Dendritic cell treated with granulocyte-macrophage colony-stimulating factor and Interleukin-4, amounts not matched to agents 40 ng/mL and 50 ng/mL, for 4 days (primary cell): ENCODE measurements at regions not wholly inside any gene's neighbourhood (a gene's known extent, or its start where the extent isn't known, plus 50 kb on each side); places are given as distances from the start of the nearest gene placed in this dataset.

Experiments
- H3K27ac Mint-ChIP-seq: one replicate; pipeline ENCODE4 v1.8.0; 2022; ENCODE audit warnings: mild to moderate bottlenecking, mixed read lengths
- H3K27me3 Mint-ChIP-seq: one replicate; pipeline ENCODE4 v1.8.0; 2022; ENCODE audit warnings: mild to moderate bottlenecking, mixed read lengths
- H3K36me3 Mint-ChIP-seq: one replicate; pipeline ENCODE4 v1.8.0; 2022; ENCODE audit warnings: low read depth, mixed read lengths
- H3K4me1 Mint-ChIP-seq: one replicate; pipeline ENCODE4 v1.8.0; 2022; ENCODE audit warnings: low read depth, mixed read lengths
- H3K4me3 Mint-ChIP-seq: one replicate; pipeline ENCODE4 v1.8.0; 2022; ENCODE audit warnings: mild to moderate bottlenecking, moderate library complexity, mixed read lengths
- H3K9me3 Mint-ChIP-seq: one replicate; pipeline ENCODE4 v1.8.0; 2022; ENCODE audit warnings: mixed read lengths
- intact Hi-C: fragments of 100-400 bp; cut with micrococcal nuclease; formaldehyde crosslinking; loops from one replicate; pipeline ENCODE4 v1.15.0; 2022

DNA sequence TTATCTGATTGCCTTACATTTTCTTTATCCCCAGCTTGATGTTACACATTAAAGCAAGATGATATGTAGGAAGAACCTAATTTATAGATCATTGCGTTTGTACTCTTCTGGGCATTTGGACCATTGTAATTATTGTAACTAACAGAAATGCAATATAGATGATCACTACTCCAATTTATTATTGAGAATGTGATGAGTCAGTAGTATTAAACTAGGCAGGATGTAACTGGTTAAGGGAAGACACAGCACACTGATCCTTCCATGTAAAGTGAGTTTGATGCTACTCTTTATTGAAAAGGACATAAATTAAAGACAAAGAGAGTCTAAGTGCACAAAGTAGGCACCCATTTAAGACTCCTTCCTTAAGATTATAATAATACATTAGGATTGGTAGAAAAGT is 223.8 kb downstream of the KIF2B start:
- Mint-ChIP-seq H3K9me3 (peaks cover 22% of the 10 kb centered on the region), H3K27ac (no peak overlapping the region), H3K4me3 (no peak overlapping the region), H3K4me1 (no peaks in the 10 kb centered on the region), H3K27me3 (no peaks in the 10 kb centered on the region), H3K36me3 (no peaks in the 10 kb centered on the region)
- intact Hi-C loops, result no loop called here

DNA sequence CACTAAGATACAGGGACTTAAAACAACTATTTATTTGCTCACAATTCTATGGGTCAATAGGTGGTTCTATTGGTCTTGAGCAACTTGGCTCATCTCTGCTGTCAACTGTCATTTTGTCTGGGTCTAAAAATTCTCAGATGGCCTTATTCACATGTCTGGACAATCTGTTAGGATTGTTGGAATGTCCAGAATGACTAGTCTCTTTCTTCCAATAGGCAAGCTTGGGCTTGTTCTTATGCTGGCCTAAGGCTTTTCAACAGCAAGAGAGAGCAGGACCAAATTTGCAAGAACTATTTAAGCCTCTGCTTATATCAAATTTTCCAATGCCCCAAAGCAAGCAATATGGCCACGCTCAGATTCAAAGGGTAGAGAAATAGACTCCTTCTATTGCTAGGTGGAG is 240.9 kb downstream of the KIF2B start:
- intact Hi-C loops, result no loop called here
- no peak overlapping the region for H3K27ac Mint-ChIP-seq

DNA sequence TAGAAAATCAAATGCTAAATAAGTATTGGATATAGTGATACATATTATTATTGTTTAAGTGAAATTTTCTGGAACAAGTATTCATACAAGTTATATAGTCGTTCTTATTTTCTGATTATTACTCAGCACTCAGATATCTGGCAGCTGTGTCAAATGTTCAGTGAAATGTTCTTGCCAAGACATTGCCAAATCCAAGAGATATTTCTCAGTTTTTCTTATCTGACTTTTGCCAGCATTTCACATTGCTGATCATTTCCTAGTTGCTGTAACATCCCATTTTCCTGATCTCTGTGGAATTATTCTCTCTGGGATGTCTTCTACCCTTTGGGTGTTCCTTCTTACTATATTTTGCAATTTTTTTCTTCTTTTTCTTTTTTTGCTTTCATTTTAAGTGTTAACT is 262.3 kb downstream of the KIF2B start:
- Mint-ChIP-seq H3K4me3 (no peak overlapping the region), H3K9me3 (peaks cover 72% of the 10 kb centered on the region), H3K27ac (no peak overlapping the region), H3K36me3 (no peaks in the 10 kb centered on the region), H3K4me1 (no peaks in the 10 kb centered on the region), H3K27me3 (no peaks in the 10 kb centered on the region)
- intact Hi-C loops, result no loop called here

More for the DNA sequence above, 240.9 kb downstream of the KIF2B start:
- H3K27me3 Mint-ChIP-seq, result no peaks in the 10 kb centered on the region
- no peaks in the 10 kb centered on the region for H3K36me3 Mint-ChIP-seq
- H3K4me1 Mint-ChIP-seq, result no peaks in the 10 kb centered on the region
- peaks cover 16% of the 10 kb centered on the region for H3K9me3 Mint-ChIP-seq
- H3K4me3 Mint-ChIP-seq, result no peak overlapping the region

DNA sequence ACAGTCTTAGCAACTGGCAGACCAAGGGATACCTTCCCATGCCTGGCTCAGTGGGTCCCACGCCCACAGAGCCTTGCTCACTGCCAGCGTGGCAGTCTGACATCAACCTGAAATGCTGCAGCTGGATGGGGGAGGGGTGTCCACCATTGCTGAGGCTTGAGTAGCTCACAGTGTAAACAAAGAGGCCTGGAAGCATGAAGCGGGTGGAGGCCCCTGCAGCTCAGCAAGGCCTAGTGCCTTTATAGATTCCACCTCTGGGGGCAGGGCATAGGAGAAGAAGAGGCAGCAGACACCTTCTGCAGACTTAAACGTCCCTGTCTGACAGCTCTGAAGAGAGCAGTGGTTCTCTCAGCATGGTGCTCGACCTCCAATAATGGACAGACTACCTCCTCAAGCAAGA is 263.2 kb downstream of the KIF2B start:
- no peak overlapping the region for H3K27ac Mint-ChIP-seq
- intact Hi-C loops, result no loop called here
- H3K4me3 Mint-ChIP-seq, result no peak overlapping the region
- H3K27me3 Mint-ChIP-seq, result no peaks in the 10 kb centered on the region
- H3K4me1 Mint-ChIP-seq, result no peaks in the 10 kb centered on the region
- no peaks in the 10 kb centered on the region for H3K36me3 Mint-ChIP-seq
- H3K9me3 Mint-ChIP-seq, result peaks cover 72% of the 10 kb centered on the region

DNA sequence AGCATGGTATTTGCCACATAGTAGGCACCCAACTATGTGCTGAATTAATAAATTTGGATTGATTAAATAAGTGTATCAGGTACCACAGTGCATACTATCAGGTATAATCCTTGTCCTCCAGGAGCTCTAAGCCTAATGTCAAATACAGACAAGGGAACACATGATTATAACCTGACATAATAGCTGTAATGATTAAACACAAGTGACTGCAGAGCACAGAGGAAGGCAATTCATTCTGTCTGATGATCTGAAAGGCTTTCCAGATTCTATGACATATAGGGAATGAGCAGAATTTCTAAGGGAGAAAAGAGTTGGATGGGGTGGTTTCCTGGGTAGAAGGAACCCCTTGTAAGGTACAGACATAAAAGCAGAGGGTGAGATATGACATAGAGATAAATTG is 273.5 kb downstream of the KIF2B start:
- no peak overlapping the region for H3K4me3 Mint-ChIP-seq
- no peaks in the 10 kb centered on the region for H3K36me3 Mint-ChIP-seq
- peaks cover 9% of the 10 kb centered on the region for H3K9me3 Mint-ChIP-seq
- intact Hi-C loops, result no loop called here
- no peaks in the 10 kb centered on the region for H3K4me1 Mint-ChIP-seq
- H3K27me3 Mint-ChIP-seq, result no peaks in the 10 kb centered on the region
- H3K27ac Mint-ChIP-seq, result no peak overlapping the region

DNA sequence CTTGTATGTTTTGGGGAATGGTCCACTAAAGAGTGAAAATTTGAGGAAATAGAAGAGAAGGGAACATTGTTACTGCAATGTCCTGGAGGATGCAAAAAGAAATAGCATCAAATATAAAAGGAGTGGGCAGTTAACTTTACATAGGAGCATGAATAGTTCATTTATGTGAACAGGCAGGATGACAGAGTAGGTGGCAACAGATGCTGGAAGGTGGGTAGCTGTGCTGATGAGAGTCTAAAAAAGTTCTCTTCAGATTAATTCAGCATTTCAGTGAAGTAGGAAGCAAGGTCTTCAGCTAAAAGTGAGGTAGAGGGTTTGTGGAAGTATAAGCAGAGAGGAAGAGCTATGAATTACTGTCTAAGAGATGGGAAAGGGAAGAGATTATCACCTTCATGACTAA is 276.5 kb downstream of the KIF2B start:
- H3K27me3 Mint-ChIP-seq, result no peaks in the 10 kb centered on the region
- intact Hi-C loops, result no loop called here
- H3K9me3 Mint-ChIP-seq, result peaks cover 24% of the 10 kb centered on the region
- H3K36me3 Mint-ChIP-seq, result no peaks in the 10 kb centered on the region
- H3K4me3 Mint-ChIP-seq, result no peak overlapping the region
- H3K4me1 Mint-ChIP-seq, result no peaks in the 10 kb centered on the region
- H3K27ac Mint-ChIP-seq, result no peak overlapping the region

DNA sequence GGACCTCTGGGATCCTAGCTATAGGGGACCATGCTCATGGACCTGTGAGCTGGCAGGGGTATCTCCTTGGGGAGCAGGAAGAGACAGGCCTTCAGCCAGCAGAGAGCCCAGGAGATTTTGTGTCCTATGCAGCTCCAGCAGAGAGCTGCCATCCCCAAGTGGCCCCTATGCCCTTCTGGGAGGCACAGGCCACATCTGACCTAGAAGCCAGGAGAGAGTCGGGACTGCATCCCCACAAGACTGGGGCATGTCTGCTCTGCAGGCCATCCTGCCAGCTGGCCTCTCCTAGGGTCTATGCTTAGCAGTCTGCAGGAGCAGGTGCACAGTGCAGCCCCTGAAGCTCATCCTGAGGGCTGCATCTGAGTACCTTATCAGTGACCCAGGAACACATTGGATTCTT is 279.5 kb downstream of the KIF2B start:
- H3K27ac Mint-ChIP-seq, result no peak overlapping the region
- no peak overlapping the region for H3K4me3 Mint-ChIP-seq
- no peaks in the 10 kb centered on the region for H3K27me3 Mint-ChIP-seq
- peaks cover 42% of the 10 kb centered on the region for H3K9me3 Mint-ChIP-seq
- no peaks in the 10 kb centered on the region for H3K36me3 Mint-ChIP-seq
- no peaks in the 10 kb centered on the region for H3K4me1 Mint-ChIP-seq
- intact Hi-C loops, result no loop called here

DNA sequence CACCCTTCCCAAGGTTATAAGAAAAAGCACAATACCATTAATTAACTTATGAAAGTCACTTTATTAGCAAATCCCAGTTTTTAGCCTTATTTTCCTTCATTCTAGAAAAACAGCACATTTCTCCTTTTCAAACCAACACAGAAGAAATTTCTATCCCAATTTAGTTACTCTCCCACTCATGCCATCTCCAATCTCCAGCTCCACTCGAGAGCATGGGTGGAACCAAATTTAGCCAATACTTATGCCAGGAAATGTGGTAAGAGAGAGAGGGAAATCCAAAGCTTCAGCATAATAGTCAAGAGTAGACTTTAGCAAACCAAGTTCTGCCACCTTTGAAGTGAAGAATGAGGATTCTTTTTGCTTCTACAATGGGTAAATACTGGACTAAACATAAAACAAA is 288.8 kb downstream of the KIF2B start:
- no peak overlapping the region for H3K27ac Mint-ChIP-seq
- intact Hi-C loops, result no loop called here
- H3K36me3 Mint-ChIP-seq, result no peaks in the 10 kb centered on the region
- H3K4me3 Mint-ChIP-seq, result no peak overlapping the region
- H3K4me1 Mint-ChIP-seq, result no peaks in the 10 kb centered on the region
- no peaks in the 10 kb centered on the region for H3K27me3 Mint-ChIP-seq
- peaks cover 37% of the 10 kb centered on the region for H3K9me3 Mint-ChIP-seq

DNA sequence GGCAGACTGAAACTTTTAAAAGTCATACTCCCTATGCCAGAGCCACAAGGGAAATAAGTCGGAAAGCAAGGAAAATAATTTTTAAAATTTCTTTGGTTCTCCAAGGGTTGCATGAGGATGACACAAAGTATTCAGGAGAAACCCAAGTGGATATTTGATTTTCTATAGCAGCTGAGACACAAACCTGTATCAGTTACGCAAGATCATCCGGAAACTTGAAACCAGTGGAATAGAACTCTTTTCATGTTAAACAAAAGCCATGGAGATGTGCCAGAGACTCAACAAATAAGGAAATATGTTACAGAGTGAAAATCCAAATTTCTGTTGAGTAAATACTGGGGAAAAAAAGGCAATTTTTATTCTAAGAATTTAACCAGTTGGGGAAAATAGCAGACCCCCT is 294.7 kb downstream of the KIF2B start:
- Mint-ChIP-seq H3K36me3 (no peaks in the 10 kb centered on the region), H3K9me3 (peaks cover 17% of the 10 kb centered on the region), H3K27me3 (no peaks in the 10 kb centered on the region), H3K4me3 (no peak overlapping the region), H3K27ac (no peak overlapping the region), H3K4me1 (no peaks in the 10 kb centered on the region)
- intact Hi-C loops, result no loop called here

DNA sequence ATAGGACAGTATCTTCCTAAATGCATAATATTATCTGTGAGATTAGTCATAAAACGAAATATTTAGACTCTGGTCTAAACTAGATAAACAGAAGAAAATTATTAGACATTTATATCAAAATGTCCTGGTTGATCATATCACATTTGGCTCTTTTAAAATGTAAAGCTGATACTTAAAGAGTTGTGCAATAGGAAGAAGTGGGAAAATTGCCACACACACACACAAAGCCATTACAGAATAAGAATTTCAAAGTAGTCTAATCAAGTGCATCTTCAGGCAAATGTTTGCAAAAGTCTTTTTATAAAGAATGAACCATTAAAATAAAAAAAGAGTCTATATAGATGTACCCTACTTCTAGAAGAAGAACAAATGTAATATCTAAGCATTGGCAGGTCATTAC is 301.7 kb downstream of the KIF2B start:
- H3K9me3 Mint-ChIP-seq, result peaks cover 49% of the 10 kb centered on the region
- H3K4me1 Mint-ChIP-seq, result no peaks in the 10 kb centered on the region
- no peaks in the 10 kb centered on the region for H3K36me3 Mint-ChIP-seq
- intact Hi-C loops, result no loop called here
- H3K4me3 Mint-ChIP-seq, result no peak overlapping the region
- no peak overlapping the region for H3K27ac Mint-ChIP-seq
- H3K27me3 Mint-ChIP-seq, result no peaks in the 10 kb centered on the region

DNA sequence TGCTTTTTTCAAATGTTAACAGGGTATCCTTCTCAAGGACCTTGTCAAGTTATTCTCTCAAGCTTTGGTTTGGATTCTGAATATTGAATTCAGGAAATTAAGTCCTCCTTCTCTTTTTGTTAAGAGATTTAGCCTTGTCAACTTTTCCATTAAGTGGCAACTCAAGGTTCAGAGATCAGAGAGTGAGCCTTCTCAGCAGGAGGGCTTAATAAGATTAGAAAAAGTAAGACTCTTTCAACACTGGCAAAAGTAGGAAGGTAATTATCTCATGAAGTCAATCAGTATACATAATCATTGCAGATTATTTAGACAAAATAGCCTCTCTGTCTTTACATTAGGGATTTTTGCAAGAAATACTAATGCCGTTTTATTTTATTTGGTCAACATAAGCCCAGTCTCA is 330.7 kb downstream of the KIF2B start:
- Mint-ChIP-seq H3K36me3 (no peaks in the 10 kb centered on the region), H3K9me3 (no peaks in the 10 kb centered on the region), H3K27me3 (no peaks in the 10 kb centered on the region), H3K4me1 (no peaks in the 10 kb centered on the region), H3K27ac (no peak overlapping the region), H3K4me3 (no peak overlapping the region)
- intact Hi-C loops, result no loop called here

DNA sequence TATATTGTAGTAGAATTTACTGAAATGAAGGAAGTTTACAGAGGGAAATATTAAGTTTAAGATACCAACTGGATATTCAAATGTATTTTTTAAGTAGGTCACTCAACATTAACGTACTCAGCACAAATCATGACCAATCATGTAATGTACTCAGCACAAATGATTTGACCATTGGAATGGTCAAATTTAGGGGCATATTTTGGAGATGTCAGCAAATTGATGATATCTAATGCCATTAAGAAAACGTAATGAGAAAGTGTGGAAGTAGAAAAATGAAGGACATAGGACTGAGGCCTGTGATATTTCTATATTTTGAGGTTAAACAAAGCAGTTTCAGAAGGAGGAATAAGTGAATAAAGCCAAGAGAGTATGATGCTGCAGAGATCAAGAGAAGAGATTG is 334.8 kb downstream of the KIF2B start:
- H3K4me3 Mint-ChIP-seq, result no peak overlapping the region
- no peak overlapping the region for H3K27ac Mint-ChIP-seq
- no peaks in the 10 kb centered on the region for H3K36me3 Mint-ChIP-seq
- no peaks in the 10 kb centered on the region for H3K27me3 Mint-ChIP-seq
- H3K4me1 Mint-ChIP-seq, result no peaks in the 10 kb centered on the region
- peaks cover 20% of the 10 kb centered on the region for H3K9me3 Mint-ChIP-seq
- intact Hi-C loops, result no loop called here

DNA sequence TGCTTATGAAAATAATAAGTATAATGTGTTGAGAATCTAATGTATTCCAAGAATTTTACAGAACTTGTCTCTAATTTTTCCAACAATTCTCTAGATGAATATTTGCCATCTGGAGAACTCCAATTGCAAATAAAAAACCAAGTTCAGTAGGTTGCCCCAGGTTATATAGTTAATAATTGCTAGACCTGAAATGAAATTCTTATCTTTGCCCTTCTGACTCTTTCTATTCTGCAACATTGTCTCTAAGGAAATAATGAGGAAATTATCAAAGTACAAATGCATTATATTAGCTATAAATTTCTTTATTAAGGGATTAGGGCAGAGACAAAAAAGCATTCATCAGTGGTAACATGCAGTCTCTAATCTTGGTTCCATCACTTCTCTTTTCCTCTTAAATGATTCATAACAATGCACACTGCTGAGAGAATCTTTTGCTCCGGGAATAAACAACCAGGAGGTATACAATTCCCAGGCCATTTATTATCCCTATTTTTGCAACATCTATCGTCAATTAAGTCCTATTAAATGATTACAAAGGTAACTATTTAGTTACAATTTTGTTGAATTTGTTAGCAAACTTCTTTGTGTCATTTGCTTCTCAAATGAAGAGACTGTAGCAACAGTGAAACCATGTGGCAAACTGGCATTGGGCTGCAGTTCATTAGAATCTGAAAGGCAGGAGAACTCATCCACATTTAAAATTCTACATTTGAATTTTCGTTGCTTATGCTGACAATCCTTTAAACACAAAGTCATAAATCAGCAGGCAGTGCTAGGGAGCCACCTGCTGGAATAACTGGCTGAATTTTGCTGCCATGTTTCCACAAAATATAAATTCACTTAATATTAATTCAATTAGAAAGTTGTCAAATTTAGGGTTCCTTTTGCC is 349.6 kb downstream of the KIF2B start:
- Mint-ChIP-seq H3K4me1 (no peaks in the 10 kb centered on the region), H3K27me3 (no peaks in the 10 kb centered on the region), H3K27ac (no peak overlapping the region), H3K4me3 (no peak overlapping the region), H3K9me3 (no peaks in the 10 kb centered on the region), H3K36me3 (no peaks in the 10 kb centered on the region)
- intact Hi-C loops, result no loop called here

DNA sequence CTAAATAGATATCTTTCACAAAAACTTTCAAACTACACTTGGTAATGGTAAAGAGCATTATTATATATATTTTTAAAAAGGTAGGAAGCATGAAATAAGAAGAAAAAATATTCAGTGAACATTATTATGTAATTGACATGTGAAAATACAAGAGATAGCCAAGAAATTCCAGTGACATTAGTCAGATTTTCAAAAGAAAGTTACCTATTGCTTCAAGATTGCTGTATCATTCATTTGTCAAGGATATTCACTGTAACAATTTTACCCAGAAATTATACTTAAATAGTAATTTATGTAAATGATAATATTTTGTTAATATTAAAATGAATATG is 350.2 kb downstream of the KIF2B start:
- Mint-ChIP-seq H3K36me3 (no peaks in the 10 kb centered on the region), H3K27ac (no peak overlapping the region), H3K9me3 (no peaks in the 10 kb centered on the region), H3K4me1 (no peaks in the 10 kb centered on the region), H3K4me3 (no peak overlapping the region), H3K27me3 (no peaks in the 10 kb centered on the region)
- intact Hi-C loops, result no loop called here

DNA sequence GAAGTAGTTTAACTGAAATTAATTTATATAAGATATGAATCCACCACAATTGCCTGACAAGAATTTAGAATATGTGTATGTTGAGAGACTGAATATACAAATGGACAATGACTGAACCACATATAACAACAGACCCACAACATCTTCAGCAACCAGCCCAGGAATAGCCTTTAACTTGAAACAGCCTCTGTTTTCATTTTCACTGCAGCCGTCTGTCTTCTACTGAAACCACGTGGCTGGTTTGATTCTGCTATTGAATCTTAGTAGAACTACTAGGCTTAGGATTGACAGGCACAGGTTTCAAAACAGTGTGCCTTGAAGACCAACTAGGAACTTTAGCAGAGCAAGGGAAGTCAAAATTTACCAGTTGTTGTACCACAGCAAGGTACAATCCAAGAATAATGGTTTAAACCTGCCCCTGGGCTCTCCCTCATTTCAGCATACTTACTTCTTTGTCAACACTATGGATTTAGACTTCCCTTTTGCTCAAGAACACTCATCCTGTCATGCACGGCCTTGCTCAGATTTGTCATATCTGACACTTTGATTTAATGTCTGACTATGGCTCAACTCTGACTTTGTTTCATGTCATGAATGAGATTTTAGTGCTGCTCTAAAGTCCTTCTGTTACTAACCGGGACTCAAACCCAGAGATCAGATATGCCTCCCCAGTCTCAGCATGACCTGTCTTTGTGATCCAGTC is 355.0 kb downstream of the KIF2B start:
- intact Hi-C loops, result no loop called here
- no peaks in the 10 kb centered on the region for H3K27me3 Mint-ChIP-seq
- H3K27ac Mint-ChIP-seq, result no peak overlapping the region
- H3K36me3 Mint-ChIP-seq, result no peaks in the 10 kb centered on the region
- no peaks in the 10 kb centered on the region for H3K9me3 Mint-ChIP-seq
- no peaks in the 10 kb centered on the region for H3K4me1 Mint-ChIP-seq
- H3K4me3 Mint-ChIP-seq, result no peak overlapping the region
